ENCODE measurements at regions not wholly inside any gene's neighbourhood (a gene's known extent, or its start where the extent isn't known, plus 50 kb on each side); places are given as distances from the start of the nearest gene placed in this dataset.

DNA sequence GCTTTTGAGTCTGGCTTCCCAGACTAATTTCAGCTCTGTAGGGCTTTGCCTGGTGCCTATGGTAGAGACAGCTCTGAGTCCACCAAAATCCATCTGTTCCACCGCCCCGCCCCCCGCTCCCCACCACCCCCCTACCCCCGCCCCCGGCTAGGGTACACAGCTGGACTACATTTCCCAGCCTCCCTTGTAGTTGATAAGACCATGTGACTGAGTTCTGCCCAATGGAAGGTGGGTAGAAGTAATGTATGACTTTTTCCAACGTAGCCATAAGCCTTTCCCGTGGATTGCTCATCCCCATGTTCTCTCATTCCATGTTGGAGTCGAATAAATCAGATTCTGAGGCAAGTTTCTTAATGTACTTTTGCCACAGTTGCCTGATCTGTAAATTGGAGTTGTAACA is 786.7 kb upstream of the EEF2KMT start:
- Histone ChIP-seq H2AK5ac (ENCODE audit: low read length) (no peak overlapping the region), H2BK12ac (ENCODE audit: low read length) (no peak overlapping the region), H3K36me3 (ENCODE audit: control insufficient read depth in 1 of 2, insufficient read depth in 2 of 2, low read length in 2 of 2) (no peaks in the 10 kb centered on the region), H3K27ac (ENCODE audit: low read depth, low read length) (no peak overlapping the region), H3K18ac (ENCODE audit: low read length) (no peak overlapping the region), H3K79me1 (ENCODE audit: low read length) (no peaks in the 10 kb centered on the region), H3K27me3 (ENCODE audit: insufficient read depth, low read length) (no peaks in the 10 kb centered on the region), H4K12ac (ENCODE audit: low read depth, low read length) (no peak overlapping the region), H3K4ac (ENCODE audit: low read depth, low read length) (no peak overlapping the region), H3K23ac (ENCODE audit: low read length) (no peak overlapping the region), H3K79me2 (ENCODE audit: control insufficient read depth, insufficient read depth, low read length, poor library complexity) (no peaks in the 10 kb centered on the region), H3K4me3 (ENCODE audit: low read depth, low read length) (no peak overlapping the region), H2AFZ (ENCODE audit: insufficient read depth, low read length, poor library complexity) (no peak overlapping the region), H3K4me1 (ENCODE audit: control insufficient read depth in 1 of 2, insufficient read depth in 2 of 2, low read length in 2 of 2) (no peaks in the 10 kb centered on the region), H2BK5ac (ENCODE audit: low read depth, low read length, poor library complexity) (no peak overlapping the region), H4K91ac (ENCODE audit: low read depth, low read length) (no peak overlapping the region), H3K9me3 (ENCODE audit: insufficient read depth, low read depth, low read length) (peaks cover 1% of the 10 kb centered on the region), H3K4me2 (ENCODE audit: low read length) (no peak overlapping the region), H4K8ac (ENCODE audit: low read depth, low read length) (no peak overlapping the region), H2BK120ac (ENCODE audit: insufficient read depth, low read length, poor library complexity) (no peak overlapping the region), H3K14ac (ENCODE audit: low read length) (no peak overlapping the region), H3K9ac (ENCODE audit: low read length) (no peak overlapping the region)
- no CpG with 5 or more reads among the region's 8 CpGs for WGBS (ENCODE audit: extremely low coverage, insufficient coverage, insufficient read length)
- no peak for DNase-seq

DNA sequence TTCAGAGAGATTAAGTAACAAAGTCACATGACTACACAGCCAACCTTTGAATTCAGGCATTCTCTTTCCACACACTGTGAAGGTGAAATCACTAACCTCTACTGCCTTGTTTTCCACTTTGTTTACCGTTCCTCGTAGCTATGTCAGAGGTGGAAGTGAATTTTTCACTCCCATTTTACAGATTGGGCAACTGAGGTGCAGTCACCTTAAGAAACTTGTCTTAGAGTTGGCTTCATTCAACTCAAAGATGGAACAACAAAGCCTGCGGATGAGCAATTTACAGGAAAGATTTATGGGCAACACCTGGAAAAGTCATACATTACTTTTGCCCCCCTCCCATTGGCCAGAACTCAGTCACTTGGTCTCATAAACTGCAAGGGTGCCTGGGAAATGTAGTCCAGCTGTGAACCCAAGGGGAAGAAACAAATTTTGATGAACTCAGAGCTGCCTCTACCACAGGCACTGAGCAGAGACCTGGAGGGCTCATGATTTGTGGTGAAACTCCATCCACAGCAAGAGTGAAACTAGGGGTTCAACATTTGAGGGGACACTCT is 784.6 kb upstream of the EEF2KMT start:
- Histone ChIP-seq H3K4ac (ENCODE audit: low read depth, low read length) (no peak overlapping the region), H4K12ac (ENCODE audit: low read depth, low read length) (no peak overlapping the region), H3K18ac (ENCODE audit: low read length) (no peak overlapping the region), H2BK120ac (ENCODE audit: insufficient read depth, low read length, poor library complexity) (no peak overlapping the region), H4K91ac (ENCODE audit: low read depth, low read length) (no peak overlapping the region), H3K27me3 (ENCODE audit: insufficient read depth, low read length) (no peaks in the 10 kb centered on the region), H3K23ac (ENCODE audit: low read length) (no peak overlapping the region), H2AFZ (ENCODE audit: insufficient read depth, low read length, poor library complexity) (no peak overlapping the region), H3K9ac (ENCODE audit: low read length) (no peak overlapping the region), H3K4me3 (ENCODE audit: low read depth, low read length) (no peak overlapping the region), H2BK12ac (ENCODE audit: low read length) (no peak overlapping the region), H3K4me1 (ENCODE audit: control insufficient read depth in 1 of 2, insufficient read depth in 2 of 2, low read length in 2 of 2) (no peaks in the 10 kb centered on the region), H3K79me2 (ENCODE audit: control insufficient read depth, insufficient read depth, low read length, poor library complexity) (no peaks in the 10 kb centered on the region), H3K36me3 (ENCODE audit: control insufficient read depth in 1 of 2, insufficient read depth in 2 of 2, low read length in 2 of 2) (no peaks in the 10 kb centered on the region), H3K4me2 (ENCODE audit: low read length) (no peak overlapping the region), H3K27ac (ENCODE audit: low read depth, low read length) (no peak overlapping the region), H3K9me3 (ENCODE audit: insufficient read depth, low read depth, low read length) (no peaks in the 10 kb centered on the region), H3K14ac (ENCODE audit: low read length) (no peak overlapping the region), H3K79me1 (ENCODE audit: low read length) (no peaks in the 10 kb centered on the region), H2BK5ac (ENCODE audit: low read depth, low read length, poor library complexity) (no peak overlapping the region), H4K8ac (ENCODE audit: low read depth, low read length) (no peak overlapping the region), H2AK5ac (ENCODE audit: low read length) (no peak overlapping the region)
- WGBS (ENCODE audit: extremely low coverage, insufficient coverage, insufficient read length), result no CpG with 5 or more reads among the region's 3 CpGs
- no peak for DNase-seq

DNA sequence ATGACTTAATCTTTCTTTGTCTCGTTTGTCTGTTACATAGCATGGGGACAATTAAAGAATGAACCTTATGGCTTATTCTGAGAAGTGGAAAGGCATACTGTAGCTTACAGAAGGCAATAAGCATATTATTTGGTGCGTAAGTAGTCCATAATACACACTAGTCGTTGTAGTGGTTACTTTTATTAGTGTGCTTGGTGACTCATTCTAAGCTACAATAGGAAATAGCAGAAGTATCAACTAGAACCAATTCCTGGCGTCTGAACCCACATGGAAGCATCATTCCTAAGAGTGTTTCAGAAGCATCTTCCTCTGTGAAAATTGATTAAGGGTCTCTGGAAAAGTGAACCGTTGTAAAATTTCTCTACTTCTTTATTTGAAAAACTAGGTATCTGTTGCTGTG is 777.8 kb upstream of the EEF2KMT start:
- Histone ChIP-seq H3K27me3 (ENCODE audit: insufficient read depth, low read length) (no peaks in the 10 kb centered on the region), H3K79me2 (ENCODE audit: control insufficient read depth, insufficient read depth, low read length, poor library complexity) (no peaks in the 10 kb centered on the region), H4K12ac (ENCODE audit: low read depth, low read length) (no peak overlapping the region), H2AK5ac (ENCODE audit: low read length) (no peak overlapping the region), H4K8ac (ENCODE audit: low read depth, low read length) (no peak overlapping the region), H3K14ac (ENCODE audit: low read length) (no peak overlapping the region), H3K27ac (ENCODE audit: low read depth, low read length) (no peak overlapping the region), H3K4me2 (ENCODE audit: low read length) (no peak overlapping the region), H3K4me1 (ENCODE audit: control insufficient read depth in 1 of 2, insufficient read depth in 2 of 2, low read length in 2 of 2) (no peaks in the 10 kb centered on the region), H3K4ac (ENCODE audit: low read depth, low read length) (no peak overlapping the region), H3K79me1 (ENCODE audit: low read length) (no peaks in the 10 kb centered on the region), H2BK5ac (ENCODE audit: low read depth, low read length, poor library complexity) (no peak overlapping the region), H3K9ac (ENCODE audit: low read length) (no peak overlapping the region), H2AFZ (ENCODE audit: insufficient read depth, low read length, poor library complexity) (no peak overlapping the region), H3K36me3 (ENCODE audit: control insufficient read depth in 1 of 2, insufficient read depth in 2 of 2, low read length in 2 of 2) (no peaks in the 10 kb centered on the region), H4K91ac (ENCODE audit: low read depth, low read length) (no peak overlapping the region), H3K4me3 (ENCODE audit: low read depth, low read length) (no peak overlapping the region), H2BK12ac (ENCODE audit: low read length) (no peak overlapping the region), H3K18ac (ENCODE audit: low read length) (no peak overlapping the region), H2BK120ac (ENCODE audit: insufficient read depth, low read length, poor library complexity) (no peak overlapping the region), H3K9me3 (ENCODE audit: insufficient read depth, low read depth, low read length) (no peaks in the 10 kb centered on the region), H3K23ac (ENCODE audit: low read length) (no peak overlapping the region)
- no peak for DNase-seq
- WGBS (ENCODE audit: extremely low coverage, insufficient coverage, insufficient read length), result no CpG with 5 or more reads among the region's 5 CpGs

DNA sequence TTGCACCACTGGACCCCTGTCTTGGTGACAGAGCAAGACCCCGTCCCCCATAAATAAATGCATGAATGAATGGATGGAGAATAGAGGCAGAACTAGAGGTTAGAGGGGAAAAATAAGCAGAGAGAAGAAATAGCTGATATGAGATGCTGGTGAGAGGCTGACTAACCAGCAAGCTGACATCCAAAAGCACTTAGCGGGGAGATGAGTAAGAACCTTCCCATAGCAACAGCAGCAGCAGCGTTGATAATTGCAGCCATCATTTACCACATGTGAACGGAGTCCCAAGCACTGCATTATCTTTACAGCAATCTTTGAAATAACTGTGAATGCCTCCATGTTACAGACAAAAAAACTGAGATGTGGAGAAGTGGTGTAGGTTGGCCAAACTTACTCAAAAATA is 777.3 kb upstream of the EEF2KMT start:
- H3K9ac ChIP-seq (ENCODE audit: low read length), result no peak overlapping the region
- no peak overlapping the region for H3K18ac ChIP-seq (ENCODE audit: low read length)
- no peak overlapping the region for H3K4me2 ChIP-seq (ENCODE audit: low read length)
- H3K79me2 ChIP-seq (ENCODE audit: control insufficient read depth, insufficient read depth, low read length, poor library complexity), result no peaks in the 10 kb centered on the region
- no peak overlapping the region for H3K14ac ChIP-seq (ENCODE audit: low read length)
- no CpG with 5 or more reads among the region's 4 CpGs for WGBS (ENCODE audit: extremely low coverage, insufficient coverage, insufficient read length)
- H2BK12ac ChIP-seq (ENCODE audit: low read length), result no peak overlapping the region
- no peak overlapping the region for H2AFZ ChIP-seq (ENCODE audit: insufficient read depth, low read length, poor library complexity)
- no peaks in the 10 kb centered on the region for H3K27me3 ChIP-seq (ENCODE audit: insufficient read depth, low read length)
- no peak overlapping the region for H4K8ac ChIP-seq (ENCODE audit: low read depth, low read length)
- H3K4ac ChIP-seq (ENCODE audit: low read depth, low read length), result no peak overlapping the region
- H3K23ac ChIP-seq (ENCODE audit: low read length), result no peak overlapping the region
- no peak overlapping the region for H4K91ac ChIP-seq (ENCODE audit: low read depth, low read length)
- H2BK120ac ChIP-seq (ENCODE audit: insufficient read depth, low read length, poor library complexity), result no peak overlapping the region
- no peak overlapping the region for H2BK5ac ChIP-seq (ENCODE audit: low read depth, low read length, poor library complexity)
- DNase-seq, result no peak
- no peaks in the 10 kb centered on the region for H3K36me3 ChIP-seq (ENCODE audit: control insufficient read depth in 1 of 2, insufficient read depth in 2 of 2, low read length in 2 of 2)
- no peaks in the 10 kb centered on the region for H3K4me1 ChIP-seq (ENCODE audit: control insufficient read depth in 1 of 2, insufficient read depth in 2 of 2, low read length in 2 of 2)
- no peaks in the 10 kb centered on the region for H3K79me1 ChIP-seq (ENCODE audit: low read length)
- no peaks in the 10 kb centered on the region for H3K9me3 ChIP-seq (ENCODE audit: insufficient read depth, low read depth, low read length)
- no peak overlapping the region for H3K4me3 ChIP-seq (ENCODE audit: low read depth, low read length)
- H4K12ac ChIP-seq (ENCODE audit: low read depth, low read length), result no peak overlapping the region
- H2AK5ac ChIP-seq (ENCODE audit: low read length), result no peak overlapping the region
- H3K27ac ChIP-seq (ENCODE audit: low read depth, low read length), result no peak overlapping the region
